NCI-H1105 (cell line): ENCODE measurements at regions not wholly inside any gene's neighbourhood (a gene's known extent, or its start where the extent isn't known, plus 50 kb on each side); places are given as distances from the start of the nearest gene placed in this dataset.
A peak's percentile ranks its signal among the peaks of the same experiment; 100 is the strongest.
"Not testable (repeated sequence)": the region's sequence is repeated elsewhere in the genome, so short reads cannot be mapped to it uniquely, and the experiment has no call there.

Experiments
- DNase-seq: peaks from one replicate; lab custom pipeline; 2025; lab: John Stamatoyannopoulos, UW

DNA sequence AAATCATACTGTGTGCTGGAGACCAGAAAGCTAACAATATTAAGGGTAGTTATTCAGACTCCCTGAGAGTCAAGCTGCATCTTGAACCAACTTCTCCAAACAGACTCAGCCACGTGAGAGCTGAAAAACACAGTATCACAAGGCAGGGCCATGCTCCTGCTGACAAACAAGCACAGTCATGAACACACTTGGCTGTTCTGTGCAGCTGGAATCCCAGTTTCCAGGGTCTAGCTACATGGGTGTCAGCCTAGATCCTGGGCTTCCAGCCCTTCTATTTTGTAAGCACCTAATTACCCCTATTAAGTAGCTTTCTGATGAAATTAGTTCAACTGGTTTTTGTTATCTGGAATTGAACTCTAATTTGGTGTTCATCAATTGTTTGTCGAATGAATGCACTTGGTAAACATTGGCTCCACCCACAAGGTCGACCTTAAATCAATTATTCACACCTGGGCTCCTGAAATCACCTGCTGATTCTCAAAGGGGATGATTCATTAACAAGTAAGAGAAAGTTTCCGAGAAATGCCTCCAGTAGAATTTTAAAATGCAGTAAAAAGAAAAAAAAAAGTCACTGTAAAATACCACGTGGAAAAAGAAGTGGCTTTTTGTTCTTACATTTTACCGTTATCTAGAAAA lies 179.3 kb downstream of the ZC3H11B start:
- peak; percentile 30 for DNase-seq

DNA sequence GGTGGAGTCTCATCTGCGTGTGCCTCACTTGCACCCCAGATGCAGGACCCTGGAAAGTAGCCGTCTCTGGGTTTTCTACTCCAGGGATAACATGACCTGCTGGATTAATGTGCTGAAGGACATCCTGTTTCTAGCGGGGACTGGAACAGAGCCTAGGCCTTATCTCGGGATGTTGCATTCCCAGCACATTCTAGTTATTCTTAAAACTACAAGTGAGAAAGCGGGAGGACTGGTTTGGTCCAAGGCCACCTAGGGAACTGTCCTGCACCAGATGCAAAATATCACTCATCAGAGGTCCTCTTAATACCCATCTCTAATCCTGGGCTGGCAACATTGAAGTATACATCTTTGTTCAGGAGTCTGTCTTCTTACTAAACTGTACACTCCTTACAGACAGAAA lies 179.9 kb downstream of the ZC3H11B start:
- no peak for DNase-seq

DNA sequence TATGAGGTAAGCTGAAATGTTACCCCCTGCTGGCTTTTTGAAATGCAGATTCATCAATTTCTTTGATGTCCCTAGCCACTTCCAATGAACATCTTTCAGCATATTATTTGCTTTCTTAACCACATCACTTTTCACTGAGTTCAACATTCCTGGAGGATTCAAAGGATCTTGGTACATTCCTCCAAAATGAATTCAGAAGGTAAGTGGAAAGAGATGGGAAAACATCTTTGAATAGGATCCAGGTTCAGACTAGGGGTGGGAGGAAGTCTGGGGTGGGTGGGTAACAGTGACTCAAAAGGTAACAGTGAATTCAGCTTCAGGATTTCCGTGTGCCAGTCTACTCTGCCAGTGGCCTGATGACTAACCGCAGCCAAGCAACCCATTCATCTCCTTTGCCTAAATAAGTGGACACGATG lies 180.7 kb downstream of the ZC3H11B start:
- no peak for DNase-seq

DNA sequence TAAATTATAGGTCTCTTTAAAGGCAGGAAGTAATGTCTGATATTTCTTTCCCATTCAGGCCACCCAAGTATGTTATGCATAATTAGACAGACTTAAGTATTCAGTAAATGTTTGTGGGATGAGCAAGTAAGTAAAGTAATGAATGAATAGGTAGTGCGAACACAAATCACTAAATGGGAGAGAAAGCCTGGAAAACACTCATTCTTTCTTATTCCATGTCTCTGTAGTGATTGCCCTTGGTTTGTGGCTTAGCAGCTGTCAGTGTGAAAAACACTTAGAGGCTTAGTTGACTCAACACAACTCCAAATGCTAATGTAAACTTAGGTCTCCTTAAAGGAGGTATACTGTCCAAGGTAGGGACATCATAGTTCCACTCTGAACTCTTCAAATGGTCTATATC lies 182.5 kb downstream of the ZC3H11B start:
- DNase-seq = no peak

GRCh38 chr1:219428651-219429050 lies 184.3 kb downstream of the ZC3H11B start:
- DNase-seq = no peak

DNA sequence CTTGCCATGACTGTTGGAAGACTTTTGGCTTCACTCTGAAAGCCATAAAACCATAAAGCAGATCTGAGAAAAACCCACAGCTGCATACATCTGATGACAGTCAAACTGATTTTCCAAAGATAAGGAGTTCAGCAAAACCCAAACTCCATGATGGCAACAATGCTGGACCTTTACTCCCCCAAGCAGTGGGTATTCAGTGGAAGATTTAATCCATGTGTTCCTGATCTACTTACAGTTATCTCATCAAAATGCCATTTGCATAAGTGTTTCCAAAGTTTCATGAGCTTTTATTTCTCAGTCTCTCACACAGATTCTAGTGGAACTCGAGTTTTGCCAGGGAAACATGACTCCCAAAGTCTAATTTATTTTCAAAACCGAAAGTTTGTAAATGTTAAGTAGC lies 184.9 kb downstream of the ZC3H11B start:
- DNase-seq = no peak

- no peak for DNase-seq
These were observed 185.5 kb downstream of the ZC3H11B start for GRCh38 chr1:219427403-219427802.

- no peak for DNase-seq
These were observed 189.9 kb downstream of the ZC3H11B start for GRCh38 chr1:219422811-219423598.

DNA sequence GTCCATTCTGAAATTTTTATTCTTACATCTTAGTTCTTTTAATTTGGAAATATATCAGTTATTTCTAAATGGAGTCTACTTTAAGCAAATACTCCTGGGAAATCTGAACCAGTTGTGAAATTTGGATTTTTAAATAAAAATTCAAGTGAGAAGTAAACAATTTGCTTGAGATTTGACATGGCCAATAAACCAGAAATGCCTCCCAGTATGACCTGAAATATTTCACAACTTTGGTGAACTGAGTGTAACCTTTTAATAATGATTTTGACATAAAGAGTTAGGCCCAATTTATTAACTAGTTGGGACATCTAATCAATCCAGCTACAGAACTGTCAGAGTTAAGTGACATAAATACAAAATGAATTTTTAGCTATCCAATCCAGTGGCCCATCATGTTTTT lies 192.0 kb downstream of the ZC3H11B start:
- DNase-seq = no peak

DNA sequence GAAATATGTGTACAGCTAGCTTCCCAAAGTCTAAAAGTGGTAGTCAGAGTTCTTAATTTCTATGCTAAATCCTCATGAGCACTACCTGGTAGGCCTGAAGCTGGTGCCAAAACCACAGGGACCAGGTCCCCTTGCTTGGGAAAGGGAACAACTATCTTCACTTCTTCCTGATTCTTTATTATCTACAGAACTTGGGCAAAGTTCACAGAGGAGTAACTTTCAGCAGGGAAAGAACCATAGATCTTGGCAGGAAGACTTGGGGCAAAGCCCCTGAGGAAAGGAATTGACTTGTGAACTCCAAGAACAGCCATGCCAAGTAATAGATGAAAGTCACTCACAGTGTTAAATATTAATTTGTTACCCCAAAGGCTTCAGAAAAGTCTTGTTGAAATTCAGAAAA lies 193.0 kb downstream of the ZC3H11B start:
- no peak for DNase-seq

DNA sequence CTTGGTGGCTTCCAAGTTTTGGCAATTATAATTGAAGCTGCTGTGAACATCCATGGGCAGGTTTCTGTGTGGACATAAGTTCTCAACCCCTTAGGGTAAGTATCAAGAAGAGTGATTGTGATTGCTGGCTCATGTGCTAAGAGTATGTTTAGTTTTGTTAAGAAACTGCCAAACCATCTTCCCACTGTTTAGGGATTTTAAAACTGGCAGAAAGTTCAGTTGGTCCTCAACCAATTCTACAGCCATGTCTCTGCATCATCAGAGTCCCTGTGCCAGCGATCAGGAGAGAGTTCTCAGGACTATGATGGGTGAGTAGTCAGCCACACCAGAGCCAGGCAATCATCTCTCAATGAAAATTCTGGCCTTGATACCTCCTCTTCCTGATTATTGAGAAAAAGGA lies 193.8 kb downstream of the ZC3H11B start:
- no peak for DNase-seq

- DNase-seq = no peak
These were observed 195.3 kb downstream of the ZC3H11B start for GRCh38 chr1:219417610-219418009.

DNA sequence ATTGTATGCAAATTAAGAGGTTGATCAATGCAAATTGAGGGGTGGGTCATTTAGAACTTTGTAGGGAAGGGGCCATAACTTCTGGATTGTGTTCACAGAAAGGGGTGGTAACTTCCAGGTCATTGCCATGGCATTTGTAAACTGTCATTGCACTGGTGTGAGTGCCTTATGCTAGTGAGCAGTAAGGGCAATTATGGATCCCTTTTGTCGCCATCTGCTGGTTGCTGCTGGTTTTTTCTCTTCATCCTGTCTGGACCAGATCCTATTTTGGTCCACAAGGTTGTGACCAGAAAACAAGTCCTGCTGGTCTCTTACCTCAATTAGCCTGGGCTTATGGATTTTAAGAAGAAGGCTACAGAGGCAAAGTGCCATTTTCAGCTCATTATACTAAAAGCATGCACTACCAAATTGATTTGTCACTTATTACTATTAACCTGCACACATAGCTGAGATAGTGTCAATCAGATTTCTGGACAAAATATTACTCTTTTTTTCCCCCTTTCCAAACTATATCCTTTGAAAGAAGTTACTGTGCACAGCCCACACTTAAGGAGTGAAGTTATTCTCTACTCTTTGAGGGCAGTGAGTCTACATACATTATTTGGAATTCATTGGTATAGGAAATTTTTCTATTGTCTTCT lies 196.2 kb downstream of the ZC3H11B start:
- peak; percentile 24 for DNase-seq

DNA sequence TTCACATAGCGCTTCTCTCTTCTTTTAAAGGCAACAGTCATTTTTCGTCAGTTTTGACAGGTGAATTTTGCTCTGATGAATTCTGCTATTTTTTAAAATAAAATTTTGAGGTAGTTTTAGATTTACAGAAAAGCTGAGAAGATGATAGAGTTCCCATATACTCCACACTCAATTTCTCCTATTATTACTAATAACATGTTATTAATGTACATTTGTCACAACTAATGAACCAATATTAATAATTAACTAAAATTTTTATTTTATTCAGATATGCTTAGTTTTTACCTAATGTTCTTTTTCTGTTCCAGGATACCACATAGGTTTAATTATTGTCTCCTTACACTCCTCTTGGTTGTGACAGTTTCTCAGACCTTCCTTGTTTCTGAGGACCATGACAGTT lies 197.0 kb downstream of the ZC3H11B start:
- no peak for DNase-seq

- DNase-seq = no peak
These were observed 197.5 kb downstream of the ZC3H11B start for GRCh38 chr1:219415433-219415832.

- no peak for DNase-seq
These were observed 198.7 kb downstream of the ZC3H11B start for GRCh38 chr1:219414250-219414649.

DNA sequence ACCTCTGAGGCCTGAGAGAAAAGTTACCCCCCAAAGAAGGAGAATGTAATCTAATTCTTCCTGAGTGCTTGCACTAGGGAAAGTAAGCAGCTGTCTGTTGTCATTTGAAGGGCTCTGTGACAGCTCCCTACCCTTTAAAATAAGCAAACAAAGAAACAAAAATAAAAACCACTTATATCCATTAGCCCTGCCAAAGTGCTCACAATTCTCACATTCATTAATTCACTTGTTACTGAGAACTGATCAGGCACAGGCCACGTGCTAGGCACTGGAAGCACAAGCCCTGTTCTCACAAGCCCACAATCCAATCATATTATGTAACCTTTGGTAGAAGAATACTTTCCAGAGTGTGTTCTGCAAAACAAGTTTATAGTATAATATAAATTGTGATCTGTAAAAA lies 199.4 kb downstream of the ZC3H11B start:
- DNase-seq = peak; percentile 44

DNA sequence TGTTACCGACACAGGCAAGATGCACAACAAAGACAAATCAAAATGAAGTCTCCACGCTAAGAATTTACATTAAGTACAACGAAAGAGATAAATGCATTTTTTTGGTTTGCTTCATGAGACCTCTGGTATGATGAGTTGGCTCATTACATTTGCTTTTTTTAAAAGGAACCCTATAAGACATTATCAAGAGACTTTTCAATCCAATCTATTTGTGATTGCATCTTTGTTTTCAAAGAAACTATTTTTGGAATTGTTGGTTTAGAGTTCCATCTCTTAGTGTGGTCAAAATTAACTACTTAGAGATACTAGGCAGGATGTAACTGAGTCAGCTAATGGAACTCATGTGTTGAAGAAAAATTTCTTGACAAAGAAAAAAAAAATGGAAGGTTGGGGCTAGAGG lies 200.1 kb downstream of the ZC3H11B start:
- no peak for DNase-seq

DNA sequence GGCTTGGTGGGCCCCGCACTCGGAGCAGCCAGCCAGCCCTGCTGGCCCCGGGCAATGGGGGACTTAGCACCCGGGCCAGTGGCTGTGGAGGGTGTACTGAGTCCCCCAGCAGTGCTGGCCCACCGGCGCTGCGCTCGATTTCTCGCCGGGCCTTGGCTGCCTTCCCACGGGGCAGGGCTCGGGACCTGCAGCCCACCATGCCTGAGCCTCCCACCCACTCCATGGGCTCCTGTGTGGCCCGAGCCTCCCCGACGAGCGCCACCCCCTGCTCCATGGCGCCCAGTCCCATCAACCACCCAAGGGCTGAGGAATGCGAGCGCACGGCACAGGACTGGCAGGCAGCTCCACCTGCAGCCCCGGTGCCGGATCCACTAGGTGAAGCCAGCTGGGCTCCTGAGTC lies 202.2 kb downstream of the ZC3H11B start:
- not testable (repeated sequence) for DNase-seq

GRCh38 chr1:219405531-219406331 lies 207.2 kb downstream of the ZC3H11B start:
- DNase-seq = no peak

DNA sequence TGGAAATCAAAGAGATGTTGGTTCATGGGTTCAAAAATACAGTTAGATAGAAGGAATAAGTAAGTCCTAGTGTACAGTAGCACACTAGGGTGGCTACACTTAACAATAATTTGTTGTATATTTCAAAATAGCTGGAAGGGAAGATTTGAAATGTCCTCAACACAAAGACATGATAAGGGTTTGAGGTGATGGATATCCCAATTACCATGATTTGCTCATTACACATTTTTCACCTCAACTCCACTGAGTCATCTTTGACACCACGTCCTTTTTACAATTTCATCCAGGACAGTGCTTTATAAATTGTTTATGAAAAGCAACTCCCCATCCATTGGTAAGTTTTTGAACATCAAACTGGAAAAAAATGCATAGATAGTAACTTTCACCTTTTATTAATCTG lies 208.3 kb downstream of the ZC3H11B start:
- DNase-seq = no peak

DNA sequence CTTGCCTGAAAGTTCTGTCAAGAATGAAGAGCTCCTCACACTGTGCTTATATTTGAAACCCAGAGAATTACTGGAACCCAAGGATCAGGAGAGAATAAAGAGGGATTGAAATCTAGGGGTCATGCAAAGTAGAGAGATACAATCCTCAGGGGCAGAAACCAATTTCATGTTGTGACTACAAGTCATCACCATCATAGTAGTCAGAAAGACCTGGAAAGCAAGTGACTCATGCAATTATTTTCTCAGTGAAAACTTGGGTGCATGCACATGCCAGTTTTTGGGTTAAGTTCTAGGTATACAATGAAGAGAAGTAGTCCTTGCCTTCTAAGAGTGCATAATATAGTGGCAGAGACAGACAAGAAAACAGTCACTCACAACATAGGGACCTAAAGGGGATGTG lies 210.0 kb downstream of the ZC3H11B start:
- DNase-seq = no peak
